Stomach (tissue), 4 donors: ENCODE measurements at regions not wholly inside any gene's neighbourhood (a gene's known extent, or its start where the extent isn't known, plus 50 kb on each side); places are given as distances from the start of the nearest gene placed in this dataset.

Experiments used
- EP300 ChIP-seq: sonication (generic); formaldehyde crosslinking; IDR thresholded peaks from one replicate; pipeline ENCODE4 v1.6.1; 2017; ENCODE audit warnings: antibody characterized with exemption
- POLR2A ChIP-seq, 4 donors: fragments of 450-650 bp; IDR thresholded peaks; one replicate each; pipeline ENCODE4 v1.6.1; 2016; ENCODE audit warnings: antibody characterized with exemption in 4 of 4, control low read depth in 2 of 4, mild to moderate bottlenecking in 1 of 4, moderate library complexity in 1 of 4
- POLR2AphosphoS5 ChIP-seq, 3 donors: sonication (generic); formaldehyde crosslinking; IDR thresholded peaks; one replicate each; pipeline ENCODE4 v1.6.1; 2016; ENCODE audit warnings: antibody characterized with exemption in 3 of 3
- TF ChIP-seq, protein P1 (sequence below), 7 experiments: fragments of 450-650 bp in 4 of 7; fragments of 200-600 bp in 3 of 7; sonication (generic) in 3 of 7; IDR thresholded peaks; one replicate each; pipeline ENCODE4 v1.5.1; 2016 to 2019; ENCODE audit warnings: antibody characterized with exemption in 7 of 7, control low read depth in 2 of 7, mild to moderate bottlenecking in 1 of 7

DNA sequence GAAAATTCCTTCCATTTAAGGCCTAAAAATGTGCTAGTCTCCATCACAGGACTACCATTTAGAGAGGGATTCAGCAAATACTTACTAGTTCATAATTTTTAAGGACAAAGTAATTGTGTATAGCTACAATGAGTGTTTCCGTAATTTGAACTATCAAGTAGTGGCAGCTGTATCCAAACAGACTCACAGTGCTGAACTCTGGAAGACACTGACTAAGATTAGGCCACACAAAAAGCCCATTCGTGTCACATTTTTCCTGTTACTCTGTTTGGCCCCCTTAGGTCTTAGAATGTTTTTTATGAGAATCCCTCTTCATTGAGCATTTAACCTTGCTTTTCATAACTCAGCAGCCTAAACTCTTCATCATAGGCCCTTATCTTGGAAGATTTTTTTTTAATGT lies 731.2 kb upstream of the PCDH9 start:
- TF ChIP-seq POLR2AphosphoS5 (IDR thresholded peaks at IDR 0.05) (no peak), EP300 (no peak), POLR2A (IDR thresholded peaks at IDR 0.05) (no peak)
- TF ChIP-seq, protein P1, sequence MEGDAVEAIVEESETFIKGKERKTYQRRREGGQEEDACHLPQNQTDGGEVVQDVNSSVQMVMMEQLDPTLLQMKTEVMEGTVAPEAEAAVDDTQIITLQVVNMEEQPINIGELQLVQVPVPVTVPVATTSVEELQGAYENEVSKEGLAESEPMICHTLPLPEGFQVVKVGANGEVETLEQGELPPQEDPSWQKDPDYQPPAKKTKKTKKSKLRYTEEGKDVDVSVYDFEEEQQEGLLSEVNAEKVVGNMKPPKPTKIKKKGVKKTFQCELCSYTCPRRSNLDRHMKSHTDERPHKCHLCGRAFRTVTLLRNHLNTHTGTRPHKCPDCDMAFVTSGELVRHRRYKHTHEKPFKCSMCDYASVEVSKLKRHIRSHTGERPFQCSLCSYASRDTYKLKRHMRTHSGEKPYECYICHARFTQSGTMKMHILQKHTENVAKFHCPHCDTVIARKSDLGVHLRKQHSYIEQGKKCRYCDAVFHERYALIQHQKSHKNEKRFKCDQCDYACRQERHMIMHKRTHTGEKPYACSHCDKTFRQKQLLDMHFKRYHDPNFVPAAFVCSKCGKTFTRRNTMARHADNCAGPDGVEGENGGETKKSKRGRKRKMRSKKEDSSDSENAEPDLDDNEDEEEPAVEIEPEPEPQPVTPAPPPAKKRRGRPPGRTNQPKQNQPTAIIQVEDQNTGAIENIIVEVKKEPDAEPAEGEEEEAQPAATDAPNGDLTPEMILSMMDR (IDR thresholded peaks at IDR 0.05): no peak
